ENCODE measurements at regions not wholly inside any gene's neighbourhood (a gene's known extent, or its start where the extent isn't known, plus 50 kb on each side); places are given as distances from the start of the nearest gene placed in this dataset.
A peak's percentile ranks its signal among the peaks of the same experiment; 100 is the strongest.

GRCh38 chr11:111444040-111444439, 65.0 kb upstream of the POU2AF1 start:
- no peak for DNase-seq

GRCh38 chr11:111443640-111444039, 64.6 kb upstream of the POU2AF1 start:
- DNase-seq, result no peak

DNA sequence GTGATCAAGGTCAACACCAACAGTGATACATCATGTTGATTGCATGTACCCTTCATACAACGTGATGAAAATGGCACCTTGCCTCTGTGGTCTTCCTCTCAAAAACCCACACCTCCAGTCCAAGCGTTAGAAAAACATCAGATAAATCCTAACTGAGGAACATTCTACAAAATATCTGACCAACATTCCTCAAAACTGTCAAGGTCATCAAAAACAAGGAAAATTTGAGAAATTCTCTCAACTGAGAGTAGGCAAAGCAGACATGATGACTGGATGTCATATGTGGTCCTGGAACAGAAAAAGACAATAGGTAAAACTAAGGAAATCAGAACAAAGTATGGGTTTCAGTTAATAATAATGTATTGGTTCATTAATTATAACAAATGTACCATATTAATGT, 64.0 kb upstream of the POU2AF1 start:
- DNase-seq, result no peak

- no peak for DNase-seq
Observed at GRCh38 chr11:111441443-111441842, 62.4 kb upstream of the POU2AF1 start.

- DNase-seq, result no peak
Observed at GRCh38 chr11:111440416-111441205, 61.5 kb upstream of the POU2AF1 start.

DNA sequence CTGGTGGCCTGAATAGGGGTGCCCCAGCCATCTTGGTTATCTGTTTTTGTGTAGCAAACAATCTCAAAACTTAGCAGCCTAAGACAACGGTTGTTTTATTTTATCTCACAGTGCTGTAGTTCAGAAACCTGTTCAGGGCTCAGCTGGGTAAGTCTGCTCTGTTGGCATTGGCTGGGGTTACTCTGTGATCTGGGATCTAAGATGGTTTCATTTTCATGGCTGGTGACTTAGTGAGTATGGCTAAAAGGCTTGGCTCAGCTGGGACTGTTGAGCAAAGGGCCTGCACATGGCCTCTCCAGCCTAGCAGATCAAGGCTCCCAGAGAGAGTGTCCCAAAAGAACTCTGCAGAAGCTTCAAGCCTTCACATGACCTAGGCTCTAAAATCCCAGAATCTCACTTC, 60.8 kb upstream of the POU2AF1 start:
- DNase-seq, result no peak

DNA sequence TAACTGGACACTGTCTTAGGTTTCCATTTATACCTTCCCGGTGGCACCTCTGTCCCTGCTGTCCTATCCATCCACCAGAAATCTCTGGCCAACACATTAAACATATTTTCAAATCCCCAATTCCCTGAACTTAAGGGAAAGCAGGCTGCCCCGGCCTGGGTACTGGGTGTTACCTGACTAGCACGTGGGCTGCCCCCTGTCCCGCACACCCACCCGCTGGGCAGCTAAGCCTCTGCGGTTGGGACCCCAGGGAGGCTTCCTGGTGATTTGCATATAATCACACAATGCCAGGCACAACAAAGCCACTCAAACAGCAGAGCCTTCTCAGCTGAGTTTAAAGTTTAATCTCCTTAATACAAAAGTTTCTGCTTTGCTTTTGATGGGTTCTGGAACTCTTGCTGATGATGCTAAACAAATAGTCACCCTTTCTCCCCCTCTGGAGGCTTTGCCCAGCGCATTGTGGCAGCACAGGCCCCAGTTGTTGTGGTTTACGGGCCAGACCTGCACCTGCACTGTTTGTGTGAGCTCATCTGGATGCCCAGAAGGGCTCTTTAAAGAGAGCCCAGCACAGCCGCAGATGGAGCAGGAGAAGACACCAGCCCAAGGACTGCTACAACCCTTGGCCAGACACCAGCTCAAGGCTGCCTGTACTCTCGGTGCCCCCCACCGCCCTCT, 59.9 kb upstream of the POU2AF1 start:
- DNase-seq, result no peak

DNA sequence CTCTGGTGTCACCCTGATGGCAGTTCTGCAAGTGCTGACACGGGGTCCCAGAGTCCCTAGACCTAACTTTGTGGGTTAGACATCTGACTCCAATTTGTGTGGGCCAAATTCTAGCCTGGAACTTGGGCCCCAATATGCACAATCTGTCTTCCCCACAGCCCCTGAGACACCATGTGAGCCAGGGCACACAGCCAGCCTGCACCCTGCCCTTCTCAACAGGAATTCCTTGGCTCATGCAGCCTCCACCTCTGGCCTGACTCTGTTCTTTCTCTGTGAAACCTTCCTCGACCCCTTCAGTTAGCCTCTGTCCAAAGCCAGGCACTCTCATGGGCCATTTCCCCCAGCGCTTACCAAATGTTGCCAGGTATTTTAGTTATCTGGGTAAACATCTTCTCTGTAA, 59.1 kb upstream of the POU2AF1 start:
- no peak for DNase-seq

DNA sequence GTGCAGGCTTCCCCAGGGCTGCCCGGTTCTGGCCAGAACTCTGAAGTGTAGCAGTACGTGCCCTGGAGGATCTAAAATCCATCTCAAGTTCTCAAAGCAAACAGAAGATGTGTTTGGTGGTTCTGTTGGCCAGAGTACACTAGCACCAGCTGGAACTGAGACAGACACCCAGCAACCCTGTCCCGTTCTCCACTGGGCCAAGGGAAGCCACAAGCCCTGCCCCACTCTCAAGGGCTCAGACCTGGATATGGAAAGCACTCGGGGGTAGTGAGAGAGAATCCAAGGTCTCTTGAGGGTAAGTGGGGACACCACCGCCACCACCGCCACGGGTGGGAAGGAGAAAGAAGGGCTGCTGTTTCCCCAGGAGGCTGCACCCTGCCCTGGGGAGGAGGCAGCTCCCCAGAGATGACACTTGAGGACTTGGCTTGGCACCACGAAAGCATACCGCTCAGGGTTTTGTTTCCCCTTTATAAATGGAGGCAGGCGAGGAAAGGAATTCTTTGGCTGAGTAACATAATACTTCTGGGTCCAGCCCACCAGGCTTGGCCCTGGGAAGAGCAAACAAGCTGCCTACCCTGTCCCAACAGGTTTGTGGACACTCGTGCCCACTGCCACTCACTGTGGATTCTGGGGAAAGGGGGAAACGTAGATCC, 56.1 kb upstream of the POU2AF1 start:
- no peak for DNase-seq

- peak; percentile 24 for DNase-seq
Observed at GRCh38 chr11:111429066-111429506, 50.0 kb upstream of the POU2AF1 start.
